ENCODE measurements at regions not wholly inside any gene's neighbourhood (a gene's known extent, or its start where the extent isn't known, plus 50 kb on each side); places are given as distances from the start of the nearest gene placed in this dataset.

DNA sequence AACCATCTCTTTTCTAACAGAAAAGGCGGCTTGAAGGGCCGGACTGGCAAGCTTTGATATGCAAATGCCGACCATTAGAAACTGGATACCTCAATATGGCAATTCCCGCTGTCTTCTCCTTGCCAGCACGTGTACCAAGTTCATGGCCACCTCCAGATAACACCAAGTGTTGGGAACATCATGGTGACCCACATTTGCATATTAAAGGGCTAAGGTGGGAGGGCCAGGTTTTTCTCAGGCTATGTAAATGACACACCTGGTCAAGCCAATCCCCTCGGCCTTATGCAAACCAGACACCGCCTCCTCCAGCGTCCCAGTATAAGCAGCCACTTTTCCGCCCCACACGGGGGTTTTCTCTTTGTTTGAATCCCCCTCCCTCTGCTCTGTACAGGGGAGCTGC is 110.7 kb downstream of the DACT2 start:
- WGBS (ENCODE audit: insufficient coverage) = 72% methylated on average over 4 of the region's 10 CpGs
- no peak overlapping the region for H3K9ac ChIP-seq (ENCODE audit: low read length)
- H3K4me3 ChIP-seq (ENCODE audit: control extremely low read depth in 1 of 5, extremely low read depth in 1 of 5, insufficient read depth in 1 of 5, low read depth in 2 of 5, low read length in 4 of 5) = no peak overlapping the region
- no peak overlapping the region for H3K4me3 Mint-ChIP-seq
- no peaks in the 10 kb centered on the region for H3K27me3 ChIP-seq (replicated peaks in 1 of 4; ENCODE audit: control extremely low read depth in 1 of 4, control insufficient read depth in 3 of 4, insufficient read depth in 4 of 4, low read length in 3 of 4)
- H3K36me3 ChIP-seq (replicated peaks in 1 of 2; ENCODE audit: control extremely low read depth in 1 of 2, control insufficient read depth in 1 of 2, extremely low read depth in 1 of 2, insufficient read depth in 2 of 2, low read length in 1 of 2) = no peaks in the 10 kb centered on the region
- no peaks in the 10 kb centered on the region for H3K4me1 Mint-ChIP-seq
- POLR2A ChIA-PET = no interaction called here
- no peaks in the 10 kb centered on the region for H4K20me1 ChIP-seq (ENCODE audit: control insufficient read depth, insufficient read depth, low read length, poor library complexity, severe bottlenecking)
- no peaks in the 10 kb centered on the region for H3K79me2 ChIP-seq (ENCODE audit: control insufficient read depth, insufficient read depth, low read length)
- H3K9me3 ChIP-seq (ENCODE audit: control extremely low read depth in 1 of 3, control insufficient read depth in 2 of 3, insufficient read depth in 1 of 3, low read length in 2 of 3) = peaks cover 0 to 35% (median 0%) of the 10 kb centered on the region in 3 donors
- H3K4me2 ChIP-seq (replicated peaks; ENCODE audit: low read depth, low read length, poor library complexity, severe bottlenecking) = no peak overlapping the region
- H3K4me1 ChIP-seq (ENCODE audit: control insufficient read depth in 2 of 2, insufficient read depth in 2 of 2, low read length in 2 of 2) = no peaks in the 10 kb centered on the region
- TF ChIP-seq, protein P1, sequence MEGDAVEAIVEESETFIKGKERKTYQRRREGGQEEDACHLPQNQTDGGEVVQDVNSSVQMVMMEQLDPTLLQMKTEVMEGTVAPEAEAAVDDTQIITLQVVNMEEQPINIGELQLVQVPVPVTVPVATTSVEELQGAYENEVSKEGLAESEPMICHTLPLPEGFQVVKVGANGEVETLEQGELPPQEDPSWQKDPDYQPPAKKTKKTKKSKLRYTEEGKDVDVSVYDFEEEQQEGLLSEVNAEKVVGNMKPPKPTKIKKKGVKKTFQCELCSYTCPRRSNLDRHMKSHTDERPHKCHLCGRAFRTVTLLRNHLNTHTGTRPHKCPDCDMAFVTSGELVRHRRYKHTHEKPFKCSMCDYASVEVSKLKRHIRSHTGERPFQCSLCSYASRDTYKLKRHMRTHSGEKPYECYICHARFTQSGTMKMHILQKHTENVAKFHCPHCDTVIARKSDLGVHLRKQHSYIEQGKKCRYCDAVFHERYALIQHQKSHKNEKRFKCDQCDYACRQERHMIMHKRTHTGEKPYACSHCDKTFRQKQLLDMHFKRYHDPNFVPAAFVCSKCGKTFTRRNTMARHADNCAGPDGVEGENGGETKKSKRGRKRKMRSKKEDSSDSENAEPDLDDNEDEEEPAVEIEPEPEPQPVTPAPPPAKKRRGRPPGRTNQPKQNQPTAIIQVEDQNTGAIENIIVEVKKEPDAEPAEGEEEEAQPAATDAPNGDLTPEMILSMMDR (IDR thresholded peaks at IDR 0.05) = no peak
- TF ChIP-seq EZH2 (IDR thresholded peaks at IDR 0.05; ENCODE audit: borderline replicate concordance, insufficient read depth, low read depth, low read length, poor library complexity, severe bottlenecking) = no peak
- H3K27ac ChIP-seq (ENCODE audit: low read length in 2 of 2) = no peak overlapping the region
- CTCF ChIA-PET = no interaction called here
- no peak for DNase-seq
- no peaks in the 10 kb centered on the region for H3K27me3 Mint-ChIP-seq
- ATAC-seq (ENCODE audit: low read depth) = no peak
- no peaks in the 10 kb centered on the region for H3K9me3 Mint-ChIP-seq (ENCODE audit: insufficient read depth)
- intact Hi-C loops (cut with micrococcal nuclease) = no loop called here
- H2AFZ ChIP-seq (ENCODE audit: insufficient read depth, low read depth, low read length, poor library complexity, severe bottlenecking) = no peak overlapping the region
- H3K27ac Mint-ChIP-seq = no peak overlapping the region

DNA sequence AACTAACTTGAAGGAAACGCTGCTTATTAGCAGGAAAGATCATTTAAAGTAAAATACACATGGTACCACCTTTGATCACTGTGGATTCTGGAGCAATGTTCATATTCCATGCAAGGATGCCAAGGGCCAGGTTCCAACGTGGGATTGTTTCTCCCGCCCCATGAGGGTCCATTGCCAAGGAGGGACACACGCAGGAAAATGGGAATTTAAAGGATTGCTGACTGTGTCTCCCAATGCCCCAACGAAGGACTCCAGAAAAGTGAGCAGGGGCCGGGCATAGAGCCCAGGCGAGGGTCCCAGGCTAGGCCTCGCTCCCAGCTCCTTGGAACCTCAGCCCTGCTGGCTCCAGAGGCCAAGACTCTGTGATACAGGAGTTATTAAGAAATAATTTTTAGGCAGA is 111.2 kb downstream of the DACT2 start:
- H3K9ac ChIP-seq (ENCODE audit: low read length) = no peak overlapping the region
- H4K20me1 ChIP-seq (ENCODE audit: control insufficient read depth, insufficient read depth, low read length, poor library complexity, severe bottlenecking) = no peaks in the 10 kb centered on the region

More for the DNA sequence above, 111.2 kb downstream of the DACT2 start:
- H3K27me3 ChIP-seq (replicated peaks in 1 of 4; ENCODE audit: control extremely low read depth in 1 of 4, control insufficient read depth in 3 of 4, insufficient read depth in 4 of 4, low read length in 3 of 4) = no peaks in the 10 kb centered on the region
- no peaks in the 10 kb centered on the region for H3K79me2 ChIP-seq (ENCODE audit: control insufficient read depth, insufficient read depth, low read length)
- Mint-ChIP-seq H3K27ac (no peak overlapping the region), H3K4me3 (no peak overlapping the region), H3K27me3 (no peaks in the 10 kb centered on the region), H3K9me3 (ENCODE audit: insufficient read depth) (peaks cover 1% of the 10 kb centered on the region), H3K4me1 (no peaks in the 10 kb centered on the region)
- TF ChIP-seq, protein P1 (IDR thresholded peaks at IDR 0.05) = no peak
- no peak for TF ChIP-seq EZH2 (IDR thresholded peaks at IDR 0.05; ENCODE audit: borderline replicate concordance, insufficient read depth, low read depth, low read length, poor library complexity, severe bottlenecking)
- ATAC-seq (ENCODE audit: low read depth) (no peak), DNase-seq (no peak)
- no peak overlapping the region for H3K4me2 ChIP-seq (replicated peaks; ENCODE audit: low read depth, low read length, poor library complexity, severe bottlenecking)
- no peaks in the 10 kb centered on the region for H3K36me3 ChIP-seq (replicated peaks in 1 of 2; ENCODE audit: control extremely low read depth in 1 of 2, control insufficient read depth in 1 of 2, extremely low read depth in 1 of 2, insufficient read depth in 2 of 2, low read length in 1 of 2)
- WGBS (ENCODE audit: insufficient coverage) = 89% methylated on average over 8 of the region's 8 CpGs
- H3K27ac ChIP-seq (ENCODE audit: low read length in 2 of 2) = no peak overlapping the region
- H3K4me3 ChIP-seq (ENCODE audit: control extremely low read depth in 1 of 5, extremely low read depth in 1 of 5, insufficient read depth in 1 of 5, low read depth in 2 of 5, low read length in 4 of 5) = no peak overlapping the region
- ChIA-PET POLR2A (no interaction called here), CTCF (no interaction called here)
- intact Hi-C loops (cut with micrococcal nuclease) = no loop called here
- H2AFZ ChIP-seq (ENCODE audit: insufficient read depth, low read depth, low read length, poor library complexity, severe bottlenecking) = no peak overlapping the region
- H3K9me3 ChIP-seq (ENCODE audit: control extremely low read depth in 1 of 3, control insufficient read depth in 2 of 3, insufficient read depth in 1 of 3, low read length in 2 of 3) = peaks cover 0 to 34% (median 0%) of the 10 kb centered on the region in 3 donors
- no peaks in the 10 kb centered on the region for H3K4me1 ChIP-seq (ENCODE audit: control insufficient read depth in 2 of 2, insufficient read depth in 2 of 2, low read length in 2 of 2)
